ENCODE measurements at regions not wholly inside any gene's neighbourhood (a gene's known extent, or its start where the extent isn't known, plus 50 kb on each side); places are given as distances from the start of the nearest gene placed in this dataset.
"Not testable (repeated sequence)": the region's sequence is repeated elsewhere in the genome, so short reads cannot be mapped to it uniquely, and the experiment has no call there.

GRCh38 chr20:40634891-40635290 is 54.1 kb downstream of the MAFB start:
- no peak overlapping the region for H3K27ac Mint-ChIP-seq
- H3K9me3 Mint-ChIP-seq: no peaks in the 10 kb centered on the region
- H3K4me1 Mint-ChIP-seq (ENCODE audit: low read depth): no peaks in the 10 kb centered on the region
- no peak overlapping the region for H3K4me3 Mint-ChIP-seq
- no peak for DNase-seq (ENCODE audit: low spot score)
- H3K36me3 Mint-ChIP-seq (ENCODE audit: low read depth): no peaks in the 10 kb centered on the region
- no peaks in the 10 kb centered on the region for H3K27me3 Mint-ChIP-seq (ENCODE audit: low read depth)

- Mint-ChIP-seq H3K4me3 (no peak overlapping the region), H3K9me3 (no peaks in the 10 kb centered on the region), H3K36me3 (ENCODE audit: low read depth) (no peaks in the 10 kb centered on the region), H3K27ac (no peak overlapping the region), H3K27me3 (ENCODE audit: low read depth) (no peaks in the 10 kb centered on the region), H3K4me1 (ENCODE audit: low read depth) (no peaks in the 10 kb centered on the region)
- no peak for DNase-seq (ENCODE audit: low spot score)
Observed at GRCh38 chr20:40633123-40633850, 55.7 kb downstream of the MAFB start.

- H3K9me3 Mint-ChIP-seq: no peaks in the 10 kb centered on the region
- H3K27me3 Mint-ChIP-seq (ENCODE audit: low read depth): no peaks in the 10 kb centered on the region
- no peak overlapping the region for H3K4me3 Mint-ChIP-seq
- H3K27ac Mint-ChIP-seq: no peak overlapping the region
- no peaks in the 10 kb centered on the region for H3K4me1 Mint-ChIP-seq (ENCODE audit: low read depth)
- DNase-seq (ENCODE audit: low spot score): no peak
- H3K36me3 Mint-ChIP-seq (ENCODE audit: low read depth): no peaks in the 10 kb centered on the region
Observed at GRCh38 chr20:40632346-40632976, 56.6 kb downstream of the MAFB start.

- DNase-seq (ENCODE audit: low spot score): no peak
Observed at GRCh38 chr20:40631119-40631631, 57.9 kb downstream of the MAFB start.

GRCh38 chr20:40630713-40631112 is 58.3 kb downstream of the MAFB start:
- H3K4me3 Mint-ChIP-seq: no peak overlapping the region
- H3K27ac Mint-ChIP-seq: no peak overlapping the region
- no peaks in the 10 kb centered on the region for H3K9me3 Mint-ChIP-seq
- H3K4me1 Mint-ChIP-seq (ENCODE audit: low read depth): no peaks in the 10 kb centered on the region
- H3K27me3 Mint-ChIP-seq (ENCODE audit: low read depth): no peaks in the 10 kb centered on the region
- no peak for DNase-seq (ENCODE audit: low spot score)
- no peaks in the 10 kb centered on the region for H3K36me3 Mint-ChIP-seq (ENCODE audit: low read depth)

More at GRCh38 chr20:40631119-40631631, 57.9 kb downstream of the MAFB start:
- Mint-ChIP-seq H3K4me3 (no peak overlapping the region), H3K9me3 (no peaks in the 10 kb centered on the region), H3K4me1 (ENCODE audit: low read depth) (no peaks in the 10 kb centered on the region), H3K36me3 (ENCODE audit: low read depth) (no peaks in the 10 kb centered on the region), H3K27ac (no peak overlapping the region), H3K27me3 (ENCODE audit: low read depth) (no peaks in the 10 kb centered on the region)

- no peaks in the 10 kb centered on the region for H3K9me3 Mint-ChIP-seq
- no peaks in the 10 kb centered on the region for H3K4me1 Mint-ChIP-seq (ENCODE audit: low read depth)
- no peak for DNase-seq (ENCODE audit: low spot score)
- no peak overlapping the region for H3K27ac Mint-ChIP-seq
- no peaks in the 10 kb centered on the region for H3K27me3 Mint-ChIP-seq (ENCODE audit: low read depth)
- H3K4me3 Mint-ChIP-seq: no peak overlapping the region
- H3K36me3 Mint-ChIP-seq (ENCODE audit: low read depth): no peaks in the 10 kb centered on the region
Observed at GRCh38 chr20:40630099-40630498, 58.9 kb downstream of the MAFB start.

- Mint-ChIP-seq H3K4me3 (no peak overlapping the region), H3K36me3 (ENCODE audit: low read depth) (no peaks in the 10 kb centered on the region)
Observed at GRCh38 chr20:40628877-40629276, 60.2 kb downstream of the MAFB start.

GRCh38 chr20:40619053-40619452 is 70.0 kb downstream of the MAFB start:
- DNase-seq (ENCODE audit: low spot score); H3K9me3 Mint-ChIP-seq; H3K4me1 Mint-ChIP-seq (ENCODE audit: low read depth); H3K27ac Mint-ChIP-seq; H3K4me3 Mint-ChIP-seq; H3K36me3 Mint-ChIP-seq (ENCODE audit: low read depth); H3K27me3 Mint-ChIP-seq (ENCODE audit: low read depth): not testable (repeated sequence)

More at GRCh38 chr20:40628877-40629276, 60.2 kb downstream of the MAFB start:
- H3K27me3 Mint-ChIP-seq (ENCODE audit: low read depth): no peaks in the 10 kb centered on the region
- H3K27ac Mint-ChIP-seq: no peak overlapping the region
- no peak for DNase-seq (ENCODE audit: low spot score)
- no peaks in the 10 kb centered on the region for H3K4me1 Mint-ChIP-seq (ENCODE audit: low read depth)
- H3K9me3 Mint-ChIP-seq: no peaks in the 10 kb centered on the region

- H3K4me3 Mint-ChIP-seq: no peak overlapping the region
- no peaks in the 10 kb centered on the region for H3K9me3 Mint-ChIP-seq
Observed at GRCh38 chr20:40617594-40617993, 71.4 kb downstream of the MAFB start.

GRCh38 chr20:40612837-40613236 is 76.2 kb downstream of the MAFB start:
- H3K4me1 Mint-ChIP-seq (ENCODE audit: low read depth): no peaks in the 10 kb centered on the region
- no peak overlapping the region for H3K27ac Mint-ChIP-seq
- H3K9me3 Mint-ChIP-seq: no peaks in the 10 kb centered on the region
- DNase-seq (ENCODE audit: low spot score): no peak
- H3K27me3 Mint-ChIP-seq (ENCODE audit: low read depth): peaks cover 2% of the 10 kb centered on the region
- H3K36me3 Mint-ChIP-seq (ENCODE audit: low read depth): no peaks in the 10 kb centered on the region
- H3K4me3 Mint-ChIP-seq: no peak overlapping the region

More at GRCh38 chr20:40617594-40617993, 71.4 kb downstream of the MAFB start:
- DNase-seq (ENCODE audit: low spot score): no peak
- Mint-ChIP-seq H3K27me3 (ENCODE audit: low read depth) (peaks cover 2% of the 10 kb centered on the region), H3K27ac (no peak overlapping the region), H3K4me1 (ENCODE audit: low read depth) (no peaks in the 10 kb centered on the region), H3K36me3 (ENCODE audit: low read depth) (no peaks in the 10 kb centered on the region)

GRCh38 chr20:40612247-40612646 is 76.8 kb downstream of the MAFB start:
- DNase-seq (ENCODE audit: low spot score): no peak
- Mint-ChIP-seq H3K4me3 (no peak overlapping the region), H3K9me3 (no peaks in the 10 kb centered on the region), H3K36me3 (ENCODE audit: low read depth) (no peaks in the 10 kb centered on the region), H3K27me3 (ENCODE audit: low read depth) (no peaks in the 10 kb centered on the region), H3K27ac (no peak overlapping the region), H3K4me1 (ENCODE audit: low read depth) (no peaks in the 10 kb centered on the region)

- H3K9me3 Mint-ChIP-seq: no peaks in the 10 kb centered on the region
- no peaks in the 10 kb centered on the region for H3K27me3 Mint-ChIP-seq (ENCODE audit: low read depth)
- no peaks in the 10 kb centered on the region for H3K4me1 Mint-ChIP-seq (ENCODE audit: low read depth)
- no peak overlapping the region for H3K27ac Mint-ChIP-seq
- no peaks in the 10 kb centered on the region for H3K36me3 Mint-ChIP-seq (ENCODE audit: low read depth)
- H3K4me3 Mint-ChIP-seq: no peak overlapping the region
- DNase-seq (ENCODE audit: low spot score): no peak
Observed at GRCh38 chr20:40610730-40611129, 78.3 kb downstream of the MAFB start.

- Mint-ChIP-seq H3K27ac (no peak overlapping the region), H3K27me3 (ENCODE audit: low read depth) (no peaks in the 10 kb centered on the region), H3K36me3 (ENCODE audit: low read depth) (no peaks in the 10 kb centered on the region), H3K9me3 (no peaks in the 10 kb centered on the region), H3K4me1 (ENCODE audit: low read depth) (no peaks in the 10 kb centered on the region), H3K4me3 (no peak overlapping the region)
- DNase-seq (ENCODE audit: low spot score): no peak
Observed at GRCh38 chr20:40607927-40608326, 81.1 kb downstream of the MAFB start.

- DNase-seq (ENCODE audit: low spot score): no peak
- Mint-ChIP-seq H3K27ac (no peak overlapping the region), H3K36me3 (ENCODE audit: low read depth) (no peaks in the 10 kb centered on the region), H3K27me3 (ENCODE audit: low read depth) (no peaks in the 10 kb centered on the region), H3K4me1 (ENCODE audit: low read depth) (no peaks in the 10 kb centered on the region), H3K9me3 (no peaks in the 10 kb centered on the region), H3K4me3 (no peak overlapping the region)
Observed at GRCh38 chr20:40606660-40607059, 82.4 kb downstream of the MAFB start.

All from T-helper 2 cell treated with Interferon-gamma antibody and Interleukin-4, amounts not matched to agents 5 μg/mL and 100 μg/mL, for 36 hours (primary cell).